ENCODE measurements at regions not wholly inside any gene's neighbourhood (a gene's known extent, or its start where the extent isn't known, plus 50 kb on each side); places are given as distances from the start of the nearest gene placed in this dataset.
"Not testable (repeated sequence)": the region's sequence is repeated elsewhere in the genome, so short reads cannot be mapped to it uniquely, and the experiment has no call there.

- no peak for DNase-seq (ENCODE audit: low read depth in 2 of 2)
Measured at GRCh38 chr1:157409927-157410326, 142.4 kb downstream of the FCRL5 start.

GRCh38 chr1:157407917-157408525 lies 144.3 kb downstream of the FCRL5 start:
- no peak for DNase-seq (ENCODE audit: low read depth in 2 of 2)

DNA sequence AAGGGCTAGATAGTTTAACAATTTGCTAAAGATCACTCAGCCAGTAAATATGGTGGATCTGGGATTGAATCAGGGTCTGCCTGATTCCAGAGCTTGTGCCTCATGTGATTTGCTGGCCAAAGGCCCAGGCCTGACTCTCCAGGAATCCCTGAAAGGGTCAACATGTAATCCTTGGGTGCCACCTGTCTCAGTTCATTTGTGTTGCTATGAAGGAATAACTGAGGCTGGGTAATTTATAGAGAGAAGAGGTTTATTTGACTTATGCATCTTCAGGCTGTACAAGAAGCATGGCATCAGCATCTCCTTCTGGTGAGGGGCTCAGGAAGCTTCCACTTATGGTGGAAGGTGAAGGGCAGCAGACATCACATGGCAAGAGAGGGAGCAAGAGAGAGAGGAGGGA lies 144.9 kb downstream of the FCRL5 start:
- DNase-seq (ENCODE audit: low read depth in 2 of 2) = no peak

DNA sequence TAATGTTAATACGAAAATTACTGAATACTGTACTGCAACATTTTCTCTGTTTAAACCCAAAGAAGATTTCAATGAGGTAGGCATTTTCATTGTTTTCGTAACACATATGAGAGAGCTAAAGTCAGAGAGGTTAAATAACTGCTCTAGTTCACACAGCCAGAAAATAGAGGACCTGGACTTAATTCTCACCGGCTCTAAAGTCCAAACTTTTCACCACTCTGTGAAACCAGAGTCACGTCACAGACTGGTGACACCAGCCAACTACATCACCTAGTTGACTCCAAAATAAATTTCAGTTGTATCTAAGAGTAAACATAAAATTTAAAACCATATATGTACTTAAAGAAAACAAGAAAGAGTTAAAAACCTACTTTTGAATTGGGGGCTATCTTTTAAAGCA lies 146.7 kb downstream of the FCRL5 start:
- no peak for DNase-seq (ENCODE audit: low read depth in 2 of 2)

DNA sequence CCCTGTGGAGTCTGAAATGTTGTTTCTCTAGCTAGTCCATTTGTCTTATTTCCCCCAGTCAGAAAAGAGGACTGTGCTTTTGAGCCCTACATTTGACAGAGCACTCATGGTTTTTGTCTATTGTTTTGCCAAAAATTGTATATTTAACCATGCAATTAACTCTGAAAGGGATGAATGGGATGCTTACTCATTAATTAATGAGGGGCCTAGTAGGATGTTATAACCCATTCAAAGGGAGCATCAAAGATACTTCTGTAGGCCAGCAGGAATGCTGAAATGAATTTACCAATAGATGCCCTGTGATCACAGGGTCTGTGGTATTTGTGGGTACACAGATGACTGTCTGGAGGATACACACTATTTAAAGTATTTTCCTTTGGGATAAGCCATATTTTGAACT lies 147.7 kb downstream of the FCRL5 start:
- no peak for DNase-seq (ENCODE audit: low read depth in 2 of 2)

GRCh38 chr1:157404063-157404501 lies 148.2 kb downstream of the FCRL5 start:
- DNase-seq (ENCODE audit: low read depth in 2 of 2) = no peak

DNA sequence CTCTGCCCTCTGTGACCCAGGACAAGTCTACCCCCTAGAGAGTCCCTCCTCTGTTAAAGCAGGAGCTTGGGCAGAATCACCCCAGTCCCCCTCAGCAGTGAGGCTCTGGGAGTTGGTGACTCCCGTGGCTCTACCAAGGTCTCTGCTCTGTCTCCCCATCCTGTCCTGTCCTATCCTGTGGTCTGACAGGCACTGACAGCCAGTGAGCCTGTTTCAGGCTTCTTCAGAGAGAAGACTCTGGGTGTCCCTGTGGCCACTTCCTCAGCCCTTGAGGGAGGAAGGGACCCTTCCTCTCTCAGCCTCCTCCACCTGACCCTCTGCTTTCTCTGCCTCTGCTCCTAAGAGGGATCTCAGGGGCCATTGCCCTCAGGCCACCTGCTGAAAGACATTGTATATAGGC lies 148.7 kb downstream of the FCRL5 start:
- DNase-seq (ENCODE audit: low read depth in 2 of 2) = no peak

GRCh38 chr1:157403203-157403602 lies 149.1 kb downstream of the FCRL5 start:
- DNase-seq (ENCODE audit: low read depth in 2 of 2) = no peak

DNA sequence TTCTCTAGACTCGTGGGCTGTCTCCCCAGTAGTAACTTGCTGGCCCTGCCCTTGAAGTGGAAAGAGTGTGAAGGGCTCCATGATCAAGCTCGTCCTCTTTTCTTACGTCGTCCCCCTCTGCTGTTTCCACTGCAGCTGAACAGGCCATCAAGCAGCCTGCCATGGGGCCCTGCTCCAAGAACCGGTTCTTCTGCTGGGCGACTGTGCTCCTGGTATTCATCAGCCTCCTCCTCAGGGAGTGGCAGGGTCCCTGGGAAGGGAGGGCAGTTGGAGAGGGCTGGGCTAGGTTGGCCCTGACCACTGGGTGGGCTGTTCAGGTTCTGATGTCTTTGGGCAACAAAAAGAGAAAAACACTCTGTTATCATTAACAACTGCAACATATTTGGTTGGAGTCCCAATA lies 151.5 kb downstream of the FCRL5 start:
- no peak for DNase-seq (ENCODE audit: low read depth in 2 of 2)

DNA sequence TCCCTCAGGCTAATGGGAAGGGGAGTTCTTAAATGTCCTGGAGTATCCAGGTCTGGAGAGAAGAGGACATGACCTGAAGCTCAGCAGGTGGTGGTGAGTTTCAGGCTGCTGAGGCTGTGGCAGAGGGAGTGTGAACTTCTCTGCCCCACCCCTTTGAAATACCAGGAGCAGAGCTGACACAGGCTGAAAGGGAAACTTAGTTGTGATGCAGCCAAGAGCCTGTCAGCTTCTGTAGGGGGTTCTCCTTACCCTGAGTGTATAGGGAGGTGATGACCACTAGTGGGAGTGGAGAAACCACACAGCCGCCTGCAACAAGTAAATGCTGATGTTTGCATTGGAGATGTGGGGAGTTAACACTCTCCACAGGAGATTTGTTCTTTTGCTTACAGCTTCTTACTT lies 152.3 kb downstream of the FCRL5 start:
- DNase-seq (ENCODE audit: low read depth in 2 of 2) = no peak

GRCh38 chr1:157399343-157399983 lies 152.9 kb downstream of the FCRL5 start:
- DNase-seq (ENCODE audit: low read depth in 2 of 2) = no peak

GRCh38 chr1:157390651-157391050 lies 161.7 kb downstream of the FCRL5 start:
- DNase-seq (ENCODE audit: low read depth in 2 of 2) = no peak

DNA sequence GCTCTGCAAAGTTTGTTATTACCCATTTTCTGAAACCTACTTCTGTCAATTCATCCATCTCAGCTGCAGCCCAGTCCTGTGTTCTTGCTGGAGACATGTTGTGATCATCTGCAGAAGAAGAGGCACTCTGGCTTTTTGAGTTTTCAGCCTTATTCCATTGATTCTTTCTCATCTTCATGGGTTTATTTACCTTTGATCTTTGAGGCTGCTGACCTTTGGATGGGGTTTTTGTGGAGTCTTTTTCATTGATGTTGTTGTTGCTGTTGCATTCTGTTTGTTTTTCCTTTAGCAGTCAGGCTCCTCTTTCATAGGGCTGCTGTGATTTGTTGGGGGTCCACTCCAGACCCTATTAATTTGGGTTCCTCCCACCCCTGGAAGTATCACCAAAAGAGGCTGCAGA lies 164.3 kb downstream of the FCRL5 start:
- no peak for DNase-seq (ENCODE audit: low read depth in 2 of 2)

DNA sequence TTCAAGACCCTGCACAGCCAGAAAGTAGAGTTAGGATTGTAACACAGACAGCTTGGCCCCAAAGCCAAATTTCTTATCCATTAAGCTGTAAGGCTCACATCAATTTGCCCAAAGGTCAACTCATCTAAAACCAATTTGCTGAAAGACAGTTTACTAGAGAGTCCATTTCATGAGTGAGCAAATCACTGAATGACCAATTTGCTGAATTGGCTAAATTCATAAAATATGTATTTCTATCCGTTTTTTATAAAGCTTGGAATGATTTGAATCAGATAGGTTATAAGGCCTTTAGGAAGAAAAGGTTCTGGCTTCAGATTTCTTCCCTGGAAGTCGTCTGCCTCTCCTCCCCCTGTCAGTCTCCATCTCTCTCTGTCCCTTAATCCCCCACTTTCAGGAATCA lies 168.1 kb downstream of the FCRL5 start:
- DNase-seq (ENCODE audit: low read depth in 2 of 2) = no peak

DNA sequence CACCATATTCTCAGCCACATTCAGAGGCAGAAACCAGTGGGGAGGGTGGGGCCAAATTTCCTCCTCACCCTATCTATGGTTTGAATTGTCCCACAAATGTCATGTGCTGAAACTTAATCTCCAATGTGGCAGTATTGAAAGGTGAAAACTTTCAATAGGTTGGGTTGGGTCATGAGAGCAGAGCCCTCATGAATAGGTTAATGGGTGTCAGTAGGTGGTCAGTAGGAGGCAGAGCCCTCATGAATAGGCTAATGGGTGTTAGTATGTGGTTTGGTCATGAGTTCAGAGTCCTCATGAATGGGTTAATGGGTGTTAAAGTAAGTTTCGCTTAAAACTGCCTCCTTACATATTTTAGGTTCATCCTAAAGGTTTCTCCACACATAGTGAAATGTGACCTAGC lies 170.0 kb downstream of the FCRL5 start:
- no peak for DNase-seq (ENCODE audit: low read depth in 2 of 2)

DNA sequence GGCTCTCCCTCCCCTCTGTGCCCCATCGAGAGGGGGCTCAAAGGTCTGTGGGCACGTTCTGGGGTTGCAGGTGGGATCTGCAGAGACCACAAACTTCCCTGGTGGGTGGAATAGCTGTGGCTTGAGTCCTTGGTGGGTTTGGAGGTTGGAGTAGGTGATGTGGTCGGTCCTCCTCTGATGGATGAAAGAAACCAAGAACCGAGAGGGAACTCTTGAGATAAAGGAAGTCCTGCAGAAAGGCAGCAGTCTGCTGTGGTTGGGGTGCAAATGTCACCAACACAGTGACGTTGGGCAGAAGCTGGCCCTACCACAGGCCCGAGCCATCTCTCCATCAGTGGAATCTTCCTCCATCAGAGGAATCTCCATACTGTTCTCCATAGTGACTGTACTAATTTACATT lies 171.8 kb downstream of the FCRL5 start:
- no peak for DNase-seq (ENCODE audit: low read depth in 2 of 2)

DNA sequence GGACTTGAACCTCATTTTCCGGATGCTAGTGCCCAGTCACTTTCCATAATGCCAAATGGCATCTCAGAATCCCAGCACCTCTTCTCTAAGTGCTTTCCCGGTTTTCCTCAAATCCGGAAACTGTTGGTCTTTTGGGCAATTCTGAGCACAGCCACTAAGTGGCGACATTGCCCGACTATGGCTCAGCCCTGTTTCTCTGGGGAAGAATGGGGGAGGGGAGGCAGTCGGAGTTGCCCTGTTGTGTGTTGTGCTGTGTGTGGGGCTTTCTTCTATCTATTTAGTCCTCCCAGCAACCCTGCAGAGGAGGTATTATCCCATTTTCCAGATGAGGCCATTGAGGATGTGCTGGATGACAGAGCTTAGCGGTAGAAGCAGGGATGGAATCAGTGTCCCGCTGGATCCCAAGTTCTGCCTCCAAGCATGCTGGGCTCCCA lies 175.0 kb downstream of the FCRL5 start:
- DNase-seq (ENCODE audit: low read depth in 2 of 2) = not testable (repeated sequence)

DNA sequence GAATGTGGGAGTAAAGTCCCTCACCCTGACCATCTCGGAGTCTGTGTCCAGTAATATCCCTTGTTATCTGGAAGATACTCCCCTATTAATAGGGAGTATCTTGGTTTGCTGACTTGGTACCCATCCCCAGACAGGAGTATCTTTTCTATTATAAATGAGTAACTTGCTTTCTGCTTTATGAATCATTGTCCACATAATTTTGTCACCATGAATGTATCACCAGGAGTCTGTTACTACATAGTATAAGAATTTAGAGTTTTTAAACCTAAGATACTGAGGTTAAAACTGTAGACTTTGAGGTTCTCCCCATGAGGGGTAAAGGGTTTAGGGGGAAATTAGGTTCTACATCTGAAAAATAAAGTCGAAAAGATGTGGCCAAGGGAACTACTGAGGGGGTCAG lies 175.6 kb downstream of the FCRL5 start:
- no peak for DNase-seq (ENCODE audit: low read depth in 2 of 2)

- not testable (repeated sequence) for DNase-seq (ENCODE audit: low read depth in 2 of 2)
Measured at GRCh38 chr1:157372311-157372710, 180.0 kb downstream of the FCRL5 start.

DNA sequence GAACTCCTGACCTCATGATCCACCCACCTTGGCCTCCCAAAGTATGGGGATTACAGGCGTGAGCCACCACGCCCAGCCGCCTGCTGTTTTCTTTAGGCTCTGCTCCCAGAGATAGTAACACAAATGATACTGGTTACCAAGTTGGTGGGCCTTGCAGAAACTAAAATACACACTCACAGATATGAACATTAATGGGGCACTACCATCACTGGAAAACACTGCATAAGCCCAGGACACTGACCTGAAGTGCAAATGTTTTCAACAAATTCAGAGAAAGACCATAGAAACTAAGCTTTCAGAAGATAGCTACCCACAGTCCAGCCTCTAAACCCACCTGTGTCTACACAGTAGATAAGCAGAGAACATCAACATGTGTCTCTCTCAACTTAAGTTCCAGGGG lies 180.5 kb downstream of the FCRL5 start:
- no peak for DNase-seq (ENCODE audit: low read depth in 2 of 2)

DNA sequence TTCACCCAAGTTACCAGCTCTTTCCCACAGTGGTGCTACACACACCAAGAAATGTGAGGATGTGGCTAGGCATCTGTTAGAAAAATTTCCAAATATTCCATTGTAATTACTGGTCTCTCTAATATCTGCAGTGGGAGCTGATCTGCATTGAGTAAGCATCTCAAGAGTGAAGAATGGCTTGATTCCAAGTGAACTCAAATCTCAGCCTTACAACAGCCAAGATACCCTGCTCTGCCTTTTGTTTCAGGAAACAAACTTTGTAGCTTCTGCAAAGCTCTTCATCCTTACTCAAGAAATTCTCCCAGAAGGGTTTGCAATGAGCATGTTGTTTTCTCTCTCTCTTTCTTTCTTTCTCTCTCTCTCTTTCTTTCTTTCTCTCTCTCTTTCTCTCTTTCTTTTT lies 181.1 kb downstream of the FCRL5 start:
- DNase-seq (ENCODE audit: low read depth in 2 of 2) = no peak

GRCh38 chr1:157370698-157371097 lies 181.6 kb downstream of the FCRL5 start:
- no peak for DNase-seq (ENCODE audit: low read depth in 2 of 2)

DNA sequence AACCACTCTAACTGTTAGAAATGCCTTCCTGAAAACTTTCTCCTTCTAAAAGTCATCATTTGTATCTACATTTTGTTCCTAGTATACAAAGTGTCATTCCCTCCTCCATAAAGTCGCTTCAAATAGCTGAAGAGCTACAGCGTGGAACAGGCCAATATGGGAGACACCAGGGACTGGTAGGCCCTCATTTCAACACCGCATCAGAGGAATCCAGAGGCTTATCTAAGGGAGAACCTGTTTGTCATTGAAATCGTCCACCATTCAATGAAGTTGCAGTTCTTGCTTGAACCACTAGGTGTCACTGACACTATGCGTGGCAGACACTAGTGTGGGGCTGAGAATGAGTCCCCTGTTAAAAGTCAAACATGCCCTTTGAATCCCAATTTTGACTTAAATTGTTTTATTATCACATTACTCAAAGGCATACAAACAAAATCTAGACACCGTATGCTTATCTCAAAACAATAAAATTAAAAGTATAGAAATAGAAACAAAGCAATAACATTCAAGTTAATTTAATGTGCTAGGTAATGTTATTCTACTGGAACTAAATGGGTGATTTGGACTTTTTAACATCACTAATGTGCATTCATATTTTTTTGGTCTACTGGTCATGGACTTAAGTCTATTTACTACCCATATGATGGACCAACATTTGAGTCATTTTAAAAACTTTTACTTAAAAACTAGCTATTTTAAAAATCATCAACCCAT lies 182.3 kb downstream of the FCRL5 start:
- peak in 1 of 2 donors; percentile 8 for DNase-seq (ENCODE audit: low read depth in 2 of 2)

Data from activated CD8-positive, alpha-beta memory T cell treated with anti-CD3 and anti-CD28 coated beads for 4 hours (primary cell).